CD4-positive, alpha-beta T cell treated with Interleukin-2 at 100 ng/mL for 4 hours (primary cell): ENCODE measurements at regions not wholly inside any gene's neighbourhood (a gene's known extent, or its start where the extent isn't known, plus 50 kb on each side); places are given as distances from the start of the nearest gene placed in this dataset.
"Not testable (repeated sequence)": the region's sequence is repeated elsewhere in the genome, so short reads cannot be mapped to it uniquely, and the experiment has no call there.

Source experiments
- DNase-seq: peaks from one replicate; pipeline ENCODE4 v3.0.0-alpha.2; 2020; ENCODE audit warnings: low spot score

- no peak for DNase-seq
Measured at GRCh38 chr3:21020043-21020442, 731.0 kb downstream of the ZNF385D start.

- no peak for DNase-seq
Measured at GRCh38 chr3:21017115-21017852, 733.7 kb downstream of the ZNF385D start.

- no peak for DNase-seq
Measured at GRCh38 chr3:21013566-21013965, 737.4 kb downstream of the ZNF385D start.

GRCh38 chr3:20999661-21000060 is 751.3 kb downstream of the ZNF385D start:
- DNase-seq, result no peak

GRCh38 chr3:20997183-20997582 is 753.8 kb downstream of the ZNF385D start:
- no peak for DNase-seq

GRCh38 chr3:20990896-20991295 is 760.1 kb downstream of the ZNF385D start:
- no peak for DNase-seq

GRCh38 chr3:20989653-20990052 is 761.4 kb downstream of the ZNF385D start:
- DNase-seq, result not testable (repeated sequence)

GRCh38 chr3:20984594-20985205 is 766.3 kb downstream of the ZNF385D start:
- DNase-seq, result no peak

- no peak for DNase-seq
Measured at GRCh38 chr3:20975188-20975651, 775.8 kb downstream of the ZNF385D start.

- DNase-seq, result no peak
Measured at GRCh38 chr3:20974396-20974795, 776.6 kb downstream of the ZNF385D start.

GRCh38 chr3:20970807-20971206 is 780.2 kb downstream of the ZNF385D start:
- not testable (repeated sequence) for DNase-seq

GRCh38 chr3:20967485-20967884 is 781.5 kb upstream of the SGO1 start:
- not testable (repeated sequence) for DNase-seq

- no peak for DNase-seq
Measured at GRCh38 chr3:20958161-20958560, 772.2 kb upstream of the SGO1 start.

GRCh38 chr3:20945892-20946291 is 759.9 kb upstream of the SGO1 start:
- DNase-seq, result no peak

- no peak for DNase-seq
Measured at GRCh38 chr3:20935791-20936190, 749.8 kb upstream of the SGO1 start.

- DNase-seq, result no peak
Measured at GRCh38 chr3:20931834-20932233, 745.8 kb upstream of the SGO1 start.

- no peak for DNase-seq
Measured at GRCh38 chr3:20930034-20930433, 744.0 kb upstream of the SGO1 start.

- DNase-seq, result no peak
Measured at GRCh38 chr3:20924646-20925385, 738.8 kb upstream of the SGO1 start.

GRCh38 chr3:20921112-20921511 is 735.1 kb upstream of the SGO1 start:
- not testable (repeated sequence) for DNase-seq

- DNase-seq, result no peak
Measured at GRCh38 chr3:20916951-20917606, 731.1 kb upstream of the SGO1 start.

- no peak for DNase-seq
Measured at GRCh38 chr3:20914310-20914709, 728.3 kb upstream of the SGO1 start.

- no peak for DNase-seq
Measured at GRCh38 chr3:20912406-20912805, 726.4 kb upstream of the SGO1 start.
